Esophagus muscularis mucosa (tissue), 4 donors: ENCODE measurements at regions not wholly inside any gene's neighbourhood (a gene's known extent, or its start where the extent isn't known, plus 50 kb on each side); places are given as distances from the start of the nearest gene placed in this dataset.

Source experiments
- DNase-seq: peaks from one replicate; pipeline ENCODE4 v3.0.0-alpha.2; 2017; ENCODE audit errors: extremely low spot score
- H3K27ac ChIP-seq, 4 donors: fragments of 200-600 bp; sonication (generic); replicated peaks in 1 of 4; 1 replicate in 3 of 4; 2 replicates in 1 of 4; pipeline ENCODE4 v1.5.1; 2016 to 2019; ENCODE audit warnings: mild to moderate bottlenecking in 1 of 4
- H3K27me3 ChIP-seq, 4 donors: fragments of 200-600 bp; sonication (generic); one replicate each; pipeline versions ENCODE4 v1.5.1 to v1.6.0; 2016 to 2019
- H3K36me3 ChIP-seq, 4 donors: fragments of 200-600 bp; sonication (generic); one replicate each; pipeline ENCODE4 v1.5.1; 2016 to 2019
- H3K4me1 ChIP-seq, 4 donors: fragments of 200-600 bp; sonication (generic); one replicate each; pipeline ENCODE4 v1.5.1; 2016 to 2019
- H3K4me3 ChIP-seq, 4 donors: fragments of 200-600 bp; sonication (generic); 1 replicate in 2 of 4; 2 replicates in 2 of 4; pipeline ENCODE4 v1.5.1; 2016 to 2019; ENCODE audit warnings: mild to moderate bottlenecking in 4 of 4, moderate library complexity in 1 of 4
- H3K9me3 ChIP-seq, 4 donors: fragments of 200-600 bp; sonication (generic); 1 replicate in 3 of 4; 2 replicates in 1 of 4; pipeline ENCODE4 v1.5.1; 2016 to 2019
- EP300 ChIP-seq: sonication (generic); formaldehyde crosslinking; IDR thresholded peaks from one replicate; pipeline ENCODE4 v1.6.1; 2017; ENCODE audit warnings: antibody characterized with exemption
- POLR2A ChIP-seq: fragments of 450-650 bp; IDR thresholded peaks from one replicate; pipeline ENCODE4 v1.6.1; 2017; ENCODE audit warnings: antibody characterized with exemption, moderate library complexity, mild to moderate bottlenecking, low read depth
- POLR2AphosphoS5 ChIP-seq, 2 donors: sonication (generic); formaldehyde crosslinking; IDR thresholded peaks; one replicate each; pipeline ENCODE4 v1.6.1; 2017; ENCODE audit warnings: antibody characterized with exemption in 2 of 2
- WGBS: methylation state at CpG from one replicate; pipeline ENCODE4 v1.1.5; 2018; 5-methylcytosine and 5-hydroxymethylcytosine counted together
- intact Hi-C: fragments of 100-400 bp; cut with DNase I; formaldehyde crosslinking; loops from one replicate; pipeline ENCODE4 v1.15.1; 2023
- TF ChIP-seq, protein P1 (sequence below), 3 experiments: fragments of 200-600 bp in 2 of 3; fragments of 450-650 bp in 1 of 3; sonication (generic) in 2 of 3; IDR thresholded peaks; one replicate each; pipeline ENCODE4 v1.5.1; 2017 to 2019; ENCODE audit warnings: antibody characterized with exemption in 3 of 3, mild to moderate bottlenecking in 2 of 3, moderate library complexity in 1 of 3

DNA sequence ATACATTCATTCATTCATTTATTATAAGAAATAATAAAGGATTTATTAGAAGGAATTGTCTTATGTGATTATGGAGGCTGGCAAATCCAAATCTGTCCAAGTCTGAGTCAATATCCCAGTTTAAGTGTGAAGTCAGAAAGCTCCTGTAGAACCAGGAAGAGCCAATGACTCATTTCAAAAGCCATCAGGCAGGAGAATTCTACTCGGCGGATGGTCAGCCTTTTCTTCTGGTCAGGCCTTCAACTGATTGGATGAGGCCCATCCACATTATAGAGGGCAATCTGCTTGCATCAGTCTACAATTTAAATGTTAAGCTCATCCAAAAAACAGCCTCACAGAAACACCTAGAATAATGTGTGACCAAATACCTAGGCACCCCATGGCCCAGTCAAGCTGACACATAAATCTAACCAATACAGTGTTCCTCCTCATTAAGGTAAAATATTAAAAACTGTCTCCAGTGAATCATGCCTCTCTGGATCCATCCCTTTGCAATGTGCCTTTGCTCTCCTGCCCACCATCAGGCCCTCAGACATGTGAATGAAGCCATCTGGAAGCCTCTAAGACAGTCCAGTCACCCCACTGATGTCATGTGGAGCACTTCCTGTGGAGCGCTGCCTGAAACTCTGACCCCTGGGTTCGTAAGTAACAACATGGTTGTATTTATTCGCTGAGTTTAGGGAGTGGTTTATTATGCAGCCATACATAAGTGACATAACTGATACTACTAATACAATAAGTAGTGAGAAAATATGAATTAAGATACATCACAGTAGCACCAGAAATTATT lies 69.2 kb upstream of the WSB1 start:
- no peak for DNase-seq
- Histone ChIP-seq H3K9me3 (peaks cover 0 to 4% (median 0%) of the 10 kb centered on the region in 4 donors), H3K4me3 (no peak overlapping the region), H3K27ac (no peak overlapping the region), H3K36me3 (no peaks in the 10 kb centered on the region), H3K4me1 (no peaks in the 10 kb centered on the region), H3K27me3 (no peaks in the 10 kb centered on the region)
- intact Hi-C loops, result no loop called here
- WGBS, result 80% methylated on average over 5 of the region's 5 CpGs
- TF ChIP-seq, protein P1, sequence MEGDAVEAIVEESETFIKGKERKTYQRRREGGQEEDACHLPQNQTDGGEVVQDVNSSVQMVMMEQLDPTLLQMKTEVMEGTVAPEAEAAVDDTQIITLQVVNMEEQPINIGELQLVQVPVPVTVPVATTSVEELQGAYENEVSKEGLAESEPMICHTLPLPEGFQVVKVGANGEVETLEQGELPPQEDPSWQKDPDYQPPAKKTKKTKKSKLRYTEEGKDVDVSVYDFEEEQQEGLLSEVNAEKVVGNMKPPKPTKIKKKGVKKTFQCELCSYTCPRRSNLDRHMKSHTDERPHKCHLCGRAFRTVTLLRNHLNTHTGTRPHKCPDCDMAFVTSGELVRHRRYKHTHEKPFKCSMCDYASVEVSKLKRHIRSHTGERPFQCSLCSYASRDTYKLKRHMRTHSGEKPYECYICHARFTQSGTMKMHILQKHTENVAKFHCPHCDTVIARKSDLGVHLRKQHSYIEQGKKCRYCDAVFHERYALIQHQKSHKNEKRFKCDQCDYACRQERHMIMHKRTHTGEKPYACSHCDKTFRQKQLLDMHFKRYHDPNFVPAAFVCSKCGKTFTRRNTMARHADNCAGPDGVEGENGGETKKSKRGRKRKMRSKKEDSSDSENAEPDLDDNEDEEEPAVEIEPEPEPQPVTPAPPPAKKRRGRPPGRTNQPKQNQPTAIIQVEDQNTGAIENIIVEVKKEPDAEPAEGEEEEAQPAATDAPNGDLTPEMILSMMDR (IDR thresholded peaks at IDR 0.05), result no peak
- no peak for TF ChIP-seq POLR2AphosphoS5 (IDR thresholded peaks at IDR 0.05)
- TF ChIP-seq EP300, result no peak
- TF ChIP-seq POLR2A, result no peak

DNA sequence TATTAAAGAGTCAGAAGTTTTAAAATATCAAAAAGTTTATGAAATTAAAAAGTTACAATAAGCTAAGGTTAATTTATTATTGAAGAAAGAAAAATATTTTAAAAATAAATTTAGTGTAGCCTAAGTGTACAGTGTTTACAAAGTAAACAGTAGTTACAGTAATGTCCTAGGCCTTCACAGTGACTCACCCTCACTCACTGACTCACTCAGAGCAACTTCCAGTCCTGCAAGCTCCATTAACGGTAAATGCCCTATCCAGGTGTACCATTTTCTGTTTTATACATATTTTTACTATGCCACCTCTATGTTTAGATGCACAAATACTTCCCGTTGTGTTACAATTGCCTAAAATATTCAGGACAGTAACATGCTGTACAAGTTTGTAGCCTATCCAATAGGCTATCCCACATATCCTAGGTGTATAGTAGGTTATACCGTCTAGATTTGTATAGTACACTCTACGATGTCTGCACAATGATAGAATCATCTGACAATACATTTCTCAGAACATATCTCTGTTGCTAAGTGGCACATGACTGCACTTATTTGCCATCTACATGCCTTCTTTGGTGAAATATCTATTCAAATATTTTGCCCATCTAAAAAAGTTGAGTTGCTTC lies 67.2 kb upstream of the WSB1 start:
- no peaks in the 10 kb centered on the region for H3K36me3 ChIP-seq
- no peak overlapping the region for H3K27ac ChIP-seq
- DNase-seq, result peak; percentile 8
- no peaks in the 10 kb centered on the region for H3K27me3 ChIP-seq
- no peak overlapping the region for H3K4me3 ChIP-seq
- TF ChIP-seq POLR2AphosphoS5 (IDR thresholded peaks at IDR 0.05), result no peak
- TF ChIP-seq POLR2A, result no peak
- TF ChIP-seq, protein P1 (IDR thresholded peaks at IDR 0.05), result no peak
- no peak for TF ChIP-seq EP300
- intact Hi-C loops, result no loop called here
- H3K4me1 ChIP-seq, result no peaks in the 10 kb centered on the region
- 83% methylated on average over 4 of the region's 4 CpGs for WGBS
- H3K9me3 ChIP-seq, result peaks cover 0 to 4% (median 0%) of the 10 kb centered on the region in 4 donors

DNA sequence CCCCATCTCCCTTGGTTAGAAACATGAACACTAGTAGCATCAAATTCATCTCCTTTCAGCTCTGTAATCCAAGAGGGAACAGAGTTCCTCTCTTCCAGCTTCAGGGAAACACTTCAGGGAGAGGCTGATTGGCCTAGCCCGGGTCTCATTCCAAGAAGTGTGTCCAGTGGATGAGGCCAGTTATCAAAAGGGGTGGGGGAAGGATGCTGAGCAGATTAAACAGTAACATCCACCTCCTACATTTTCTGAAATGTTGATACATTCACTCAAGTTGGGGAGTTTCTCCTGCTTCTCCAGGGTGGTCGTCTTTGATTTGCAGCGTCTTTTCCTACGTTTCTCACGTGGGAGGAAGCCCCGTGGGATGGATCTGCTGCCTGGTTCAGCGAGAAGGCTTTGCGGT lies 62.9 kb upstream of the WSB1 start:
- no peaks in the 10 kb centered on the region for H3K9me3 ChIP-seq
- 81% methylated on average over 8 of the region's 8 CpGs for WGBS
- intact Hi-C loops, result loop anchor here (10.0 kb wide), 1 partner anchor 224 kb away; the partner anchor contains the start of gene KSR1
- TF ChIP-seq, protein P1 (IDR thresholded peaks at IDR 0.05), result no peak
- TF ChIP-seq POLR2AphosphoS5 (IDR thresholded peaks at IDR 0.05), result no peak
- no peak for TF ChIP-seq POLR2A
- no peak for TF ChIP-seq EP300
- no peaks in the 10 kb centered on the region for H3K36me3 ChIP-seq
- no peaks in the 10 kb centered on the region for H3K27me3 ChIP-seq
- no peak overlapping the region for H3K27ac ChIP-seq
- H3K4me1 ChIP-seq, result no peaks in the 10 kb centered on the region
- no peak for DNase-seq
- no peak overlapping the region for H3K4me3 ChIP-seq

DNA sequence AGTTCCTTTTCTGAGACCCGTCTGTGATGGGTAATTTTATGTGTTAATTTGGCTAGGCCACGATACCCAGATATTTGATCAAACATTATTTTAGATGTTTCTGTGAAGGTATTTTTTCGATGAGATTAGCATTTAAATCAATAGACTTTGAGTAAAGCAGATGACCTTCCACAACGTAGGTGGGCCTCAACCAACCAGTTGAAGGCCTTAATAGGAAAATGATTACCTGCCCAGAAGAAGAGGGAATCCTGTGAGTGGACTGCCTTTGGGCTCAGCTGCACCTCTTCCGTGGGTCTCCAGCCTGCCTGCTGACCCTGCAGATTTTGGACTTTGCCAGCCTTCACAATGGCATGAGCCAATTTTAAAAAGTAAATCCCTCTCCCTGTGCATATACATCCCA lies 61.6 kb upstream of the WSB1 start:
- WGBS, result 93% methylated on average over 5 of the region's 5 CpGs
- intact Hi-C loops, result loop anchor here (10.0 kb wide), 1 partner anchor 222 kb away; the partner anchor contains the start of gene KSR1
- TF ChIP-seq POLR2A (no peak), POLR2AphosphoS5 (IDR thresholded peaks at IDR 0.05) (no peak)
- TF ChIP-seq, protein P1 (IDR thresholded peaks at IDR 0.05), result no peak
- Histone ChIP-seq H3K9me3 (no peaks in the 10 kb centered on the region), H3K27ac (no peak overlapping the region), H3K4me1 (peaks cover 0 to 6% (median 3%) of the 10 kb centered on the region in 4 donors), H3K27me3 (no peaks in the 10 kb centered on the region), H3K4me3 (no peak overlapping the region), H3K36me3 (no peaks in the 10 kb centered on the region)
- peak; percentile 57 for DNase-seq
